SK-N-SH treated with all-trans-retinoic acid at 6 μM for 48 hours (cell line): ENCODE measurements at regions not wholly inside any gene's neighbourhood (a gene's known extent, or its start where the extent isn't known, plus 50 kb on each side); places are given as distances from the start of the nearest gene placed in this dataset.

Source experiments
- ARNTL ChIP-seq: fragments of 450-650 bp; formaldehyde crosslinking; IDR thresholded peaks from 2 replicates; pipeline ENCODE4 v1.5.0; 2020; ENCODE audit warnings: low read depth, mild to moderate bottlenecking, moderate library complexity, borderline replicate concordance
- BACH2 ChIP-seq: fragments of 250-450 bp; sonication (Bioruptor Pico); IDR thresholded peaks from 2 replicates; pipeline ENCODE4 v1.9.0; 2021; ENCODE audit warnings: mild to moderate bottlenecking, borderline replicate concordance
- CREB5 ChIP-seq: fragments of 250-450 bp; sonication (Bioruptor Pico); IDR thresholded peaks from 2 replicates; pipeline ENCODE4 v1.5.1; 2020; ENCODE audit warnings: low read depth, mild to moderate bottlenecking, moderate library complexity
- CSRNP3 ChIP-seq: fragments of 250-450 bp; sonication (Bioruptor Pico); IDR thresholded peaks from 2 replicates; pipeline ENCODE4 v1.5.1; 2021; ENCODE audit warnings: mild to moderate bottlenecking, moderate library complexity
- GLIS3 ChIP-seq: fragments of 250-450 bp; sonication (Bioruptor Pico); IDR thresholded peaks from 2 replicates; pipeline ENCODE4 v1.5.0; 2020; ENCODE audit warnings: mild to moderate bottlenecking, moderate library complexity
- ISL1 ChIP-seq: fragments of 250-450 bp; sonication (Bioruptor Pico); IDR thresholded peaks from 2 replicates; pipeline ENCODE4 v2.1.2; 2022; ENCODE audit warnings: mild to moderate bottlenecking, moderate library complexity
- PATZ1 ChIP-seq: fragments of 250-450 bp; sonication (Bioruptor Pico); IDR thresholded peaks from 2 replicates; pipeline ENCODE4 v1.8.0; 2020; ENCODE audit warnings: mild to moderate bottlenecking, moderate library complexity, borderline replicate concordance
- PPARA ChIP-seq: fragments of 250-450 bp; sonication (Bioruptor Pico); IDR thresholded peaks from 2 replicates; pipeline ENCODE4 v1.5.0; 2020; ENCODE audit warnings: mild to moderate bottlenecking, borderline replicate concordance
- RARB ChIP-seq: fragments of 250-450 bp; sonication (Bioruptor Pico); IDR thresholded peaks from 2 replicates; pipeline ENCODE4 v1.8.0; 2021; ENCODE audit warnings: mild to moderate bottlenecking, moderate library complexity
- TCF4 ChIP-seq: fragments of 250-450 bp; sonication (Bioruptor Pico); IDR thresholded peaks from 2 replicates; pipeline ENCODE4 v1.8.0; 2021; ENCODE audit warnings: mild to moderate bottlenecking, moderate library complexity, borderline replicate concordance
- TOX ChIP-seq: fragments of 250-450 bp; sonication (Bioruptor Pico); IDR thresholded peaks from 2 replicates; pipeline ENCODE4 v1.8.0; 2021; ENCODE audit warnings: mild to moderate bottlenecking, moderate library complexity, borderline replicate concordance
- TSHZ2 ChIP-seq: fragments of 250-450 bp; sonication (Bioruptor Pico); IDR thresholded peaks from 2 replicates; pipeline ENCODE4 v1.5.0; 2020; ENCODE audit warnings: mild to moderate bottlenecking, moderate library complexity
- ZFP30 ChIP-seq: fragments of 450-650 bp; formaldehyde crosslinking; IDR thresholded peaks from 2 replicates; pipeline ENCODE4 v1.5.0; 2022; ENCODE audit warnings: mild to moderate bottlenecking, moderate library complexity
- ZNF70 ChIP-seq: fragments of 450-650 bp; formaldehyde crosslinking; IDR thresholded peaks from 2 replicates; pipeline ENCODE4 v1.5.0; 2020; ENCODE audit warnings: mild to moderate bottlenecking, moderate library complexity

- TF ChIP-seq PATZ1 (CRISPR knock-in tag) (no peak), GLIS3 (CRISPR knock-in tag) (no peak), TOX (CRISPR knock-in tag) (no peak), TCF4 (no peak), CREB5 (no peak), RARB (CRISPR knock-in tag) (no peak), CSRNP3 (CRISPR knock-in tag) (no peak), BACH2 (CRISPR knock-in tag) (no peak), ARNTL (CRISPR knock-in tag) (no peak), PPARA (CRISPR knock-in tag) (no peak), ZNF70 (CRISPR knock-in tag) (no peak), ZFP30 (CRISPR knock-in tag) (no peak), TSHZ2 (CRISPR knock-in tag) (no peak), ISL1 (CRISPR knock-in tag) (no peak)
These were observed 1358.8 kb upstream of the TMEM132C start for GRCh38 chr12:126907900-126908764.
